ENCODE measurements at regions not wholly inside any gene's neighbourhood (a gene's known extent, or its start where the extent isn't known, plus 50 kb on each side); places are given as distances from the start of the nearest gene placed in this dataset.

- H3K36me3 ChIP-seq: no peaks in the 10 kb centered on the region
- H3K27ac ChIP-seq (replicated peaks in 1 of 4): no peak overlapping the region
- no peaks in the 10 kb centered on the region for H3K9me3 ChIP-seq
- intact Hi-C loops (cut with DNase I): no loop called here
- DNase-seq (ENCODE audit: extremely low spot score): no peak
- TF ChIP-seq POLR2A (IDR thresholded peaks at IDR 0.05; ENCODE audit: low read depth) (no peak), EP300 (IDR thresholded peaks at IDR 0.05) (no peak), POLR2AphosphoS5 (IDR thresholded peaks at IDR 0.05) (no peak), CTCF (IDR thresholded peaks at IDR 0.05) (no peak)
- no peaks in the 10 kb centered on the region for H3K27me3 ChIP-seq
- no peak overlapping the region for H3K4me3 ChIP-seq
- H3K4me1 ChIP-seq: no peaks in the 10 kb centered on the region
- 96% methylated on average over 1 of the region's 1 CpG for WGBS
Observed at GRCh38 chr2:107448160-107448559, 378.5 kb upstream of the RGPD4 start.

GRCh38 chr2:107461301-107461700 lies 365.4 kb upstream of the RGPD4 start:
- 59% methylated on average over 4 of the region's 4 CpGs for WGBS
- H3K36me3 ChIP-seq: no peaks in the 10 kb centered on the region
- H3K9me3 ChIP-seq: no peaks in the 10 kb centered on the region
- TF ChIP-seq CTCF (IDR thresholded peaks at IDR 0.05) (no peak), POLR2A (IDR thresholded peaks at IDR 0.05; ENCODE audit: low read depth) (no peak), EP300 (IDR thresholded peaks at IDR 0.05) (no peak), POLR2AphosphoS5 (IDR thresholded peaks at IDR 0.05) (no peak)
- intact Hi-C loops (cut with DNase I): no loop called here
- no peaks in the 10 kb centered on the region for H3K4me1 ChIP-seq
- H3K27me3 ChIP-seq: no peaks in the 10 kb centered on the region
- H3K27ac ChIP-seq (replicated peaks in 1 of 4): no peak overlapping the region
- no peak for DNase-seq (ENCODE audit: extremely low spot score)
- no peak overlapping the region for H3K4me3 ChIP-seq

GRCh38 chr2:107462181-107462580 lies 364.5 kb upstream of the RGPD4 start:
- H3K4me3 ChIP-seq: no peak overlapping the region
- TF ChIP-seq CTCF (IDR thresholded peaks at IDR 0.05): no peak
- no peak for TF ChIP-seq POLR2A (IDR thresholded peaks at IDR 0.05; ENCODE audit: low read depth)
- no peak for TF ChIP-seq POLR2AphosphoS5 (IDR thresholded peaks at IDR 0.05)
- no peak for TF ChIP-seq EP300 (IDR thresholded peaks at IDR 0.05)
- intact Hi-C loops (cut with DNase I): no loop called here
- H3K27me3 ChIP-seq: no peaks in the 10 kb centered on the region
- H3K36me3 ChIP-seq: no peaks in the 10 kb centered on the region
- 89% methylated on average over 2 of the region's 2 CpGs for WGBS
- no peak for DNase-seq (ENCODE audit: extremely low spot score)
- no peak overlapping the region for H3K27ac ChIP-seq (replicated peaks in 1 of 4)
- H3K4me1 ChIP-seq: no peaks in the 10 kb centered on the region
- no peaks in the 10 kb centered on the region for H3K9me3 ChIP-seq

GRCh38 chr2:107466241-107466640 lies 360.5 kb upstream of the RGPD4 start:
- H3K4me3 ChIP-seq: no peak overlapping the region
- H3K36me3 ChIP-seq: no peaks in the 10 kb centered on the region
- TF ChIP-seq POLR2AphosphoS5 (IDR thresholded peaks at IDR 0.05) (no peak), EP300 (IDR thresholded peaks at IDR 0.05) (no peak), POLR2A (IDR thresholded peaks at IDR 0.05; ENCODE audit: low read depth) (no peak), CTCF (IDR thresholded peaks at IDR 0.05) (no peak)
- intact Hi-C loops (cut with DNase I): no loop called here
- H3K9me3 ChIP-seq: no peaks in the 10 kb centered on the region
- H3K27ac ChIP-seq (replicated peaks in 1 of 4): no peak overlapping the region
- DNase-seq (ENCODE audit: extremely low spot score): no peak
- H3K27me3 ChIP-seq: no peaks in the 10 kb centered on the region
- no peaks in the 10 kb centered on the region for H3K4me1 ChIP-seq
- 77% methylated on average over 2 of the region's 2 CpGs for WGBS

GRCh38 chr2:107466984-107467773 lies 359.5 kb upstream of the RGPD4 start:
- TF ChIP-seq POLR2AphosphoS5 (IDR thresholded peaks at IDR 0.05) (no peak), CTCF (IDR thresholded peaks at IDR 0.05) (no peak), EP300 (IDR thresholded peaks at IDR 0.05) (no peak), POLR2A (IDR thresholded peaks at IDR 0.05; ENCODE audit: low read depth) (no peak)
- intact Hi-C loops (cut with DNase I): no loop called here
- Histone ChIP-seq H3K4me1 (no peaks in the 10 kb centered on the region), H3K9me3 (no peaks in the 10 kb centered on the region), H3K27ac (replicated peaks in 1 of 4) (no peak overlapping the region), H3K4me3 (no peak overlapping the region), H3K27me3 (no peaks in the 10 kb centered on the region), H3K36me3 (no peaks in the 10 kb centered on the region)
- WGBS: 78% methylated on average over 4 of the region's 4 CpGs
- no peak for DNase-seq (ENCODE audit: extremely low spot score)

Data from esophagus muscularis mucosa (tissue), 4 donors.